ENCODE measurements at regions not wholly inside any gene's neighbourhood (a gene's known extent, or its start where the extent isn't known, plus 50 kb on each side); places are given as distances from the start of the nearest gene placed in this dataset.

GRCh38 chr12:113551563-113551962, 79.9 kb upstream of the LHX5 start:
- Histone ChIP-seq H3K27ac (ENCODE audit: low read depth in 1 of 2, low read length in 2 of 2) (no peak overlapping the region), H3K9ac (ENCODE audit: insufficient read depth, low read length, poor library complexity, severe bottlenecking) (no peak overlapping the region), H3K27me3 (ENCODE audit: control insufficient read depth in 2 of 2, insufficient read depth in 2 of 2, low read length in 2 of 2) (no peaks in the 10 kb centered on the region), H3K4me3 (replicated peaks in 1 of 3; ENCODE audit: low read depth in 2 of 3, low read length in 3 of 3) (no peak overlapping the region), H3K36me3 (replicated peaks in 1 of 2; ENCODE audit: control insufficient read depth in 1 of 2, insufficient read depth in 2 of 2, low read length in 2 of 2) (no peaks in the 10 kb centered on the region), H4K20me1 (ENCODE audit: insufficient read depth, low read length) (no peaks in the 10 kb centered on the region), H3K9me3 (replicated peaks in 1 of 2; ENCODE audit: control insufficient read depth in 1 of 2, insufficient read depth in 1 of 2, low read length in 2 of 2) (peaks cover 0 to 6% of the 10 kb centered on the region in 2 donors), H3K79me2 (ENCODE audit: insufficient read depth, low read length) (no peaks in the 10 kb centered on the region), H3K4me2 (replicated peaks; ENCODE audit: extremely low read depth, low read length, poor library complexity, severe bottlenecking) (no peak overlapping the region), H2AFZ (ENCODE audit: insufficient read depth, low read depth, low read length, poor library complexity, severe bottlenecking) (no peak overlapping the region), H3K4me1 (ENCODE audit: control insufficient read depth in 1 of 2, insufficient read depth in 2 of 2, low read length in 2 of 2) (no peaks in the 10 kb centered on the region)
- DNase-seq, result no peak
- Mint-ChIP-seq H3K9me3 (peaks cover 0 to 8% (median 4%) of the 10 kb centered on the region in 7 donors), H3K27ac (no peak overlapping the region), H3K27me3 (ENCODE audit: low read depth in 3 of 3) (peaks cover 7 to 23% (median 8%) of the 10 kb centered on the region in 3 donors), H3K4me1 (no peaks in the 10 kb centered on the region), H3K4me3 (no peak overlapping the region), H3K36me3 (no peaks in the 10 kb centered on the region)
- TF ChIP-seq, protein P1, sequence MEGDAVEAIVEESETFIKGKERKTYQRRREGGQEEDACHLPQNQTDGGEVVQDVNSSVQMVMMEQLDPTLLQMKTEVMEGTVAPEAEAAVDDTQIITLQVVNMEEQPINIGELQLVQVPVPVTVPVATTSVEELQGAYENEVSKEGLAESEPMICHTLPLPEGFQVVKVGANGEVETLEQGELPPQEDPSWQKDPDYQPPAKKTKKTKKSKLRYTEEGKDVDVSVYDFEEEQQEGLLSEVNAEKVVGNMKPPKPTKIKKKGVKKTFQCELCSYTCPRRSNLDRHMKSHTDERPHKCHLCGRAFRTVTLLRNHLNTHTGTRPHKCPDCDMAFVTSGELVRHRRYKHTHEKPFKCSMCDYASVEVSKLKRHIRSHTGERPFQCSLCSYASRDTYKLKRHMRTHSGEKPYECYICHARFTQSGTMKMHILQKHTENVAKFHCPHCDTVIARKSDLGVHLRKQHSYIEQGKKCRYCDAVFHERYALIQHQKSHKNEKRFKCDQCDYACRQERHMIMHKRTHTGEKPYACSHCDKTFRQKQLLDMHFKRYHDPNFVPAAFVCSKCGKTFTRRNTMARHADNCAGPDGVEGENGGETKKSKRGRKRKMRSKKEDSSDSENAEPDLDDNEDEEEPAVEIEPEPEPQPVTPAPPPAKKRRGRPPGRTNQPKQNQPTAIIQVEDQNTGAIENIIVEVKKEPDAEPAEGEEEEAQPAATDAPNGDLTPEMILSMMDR (IDR thresholded peaks at IDR 0.05), result no peak
- intact Hi-C loops (cut with micrococcal nuclease), result no loop called here
- 100% methylated on average over 2 of the region's 4 CpGs for WGBS (ENCODE audit: insufficient coverage)

DNA sequence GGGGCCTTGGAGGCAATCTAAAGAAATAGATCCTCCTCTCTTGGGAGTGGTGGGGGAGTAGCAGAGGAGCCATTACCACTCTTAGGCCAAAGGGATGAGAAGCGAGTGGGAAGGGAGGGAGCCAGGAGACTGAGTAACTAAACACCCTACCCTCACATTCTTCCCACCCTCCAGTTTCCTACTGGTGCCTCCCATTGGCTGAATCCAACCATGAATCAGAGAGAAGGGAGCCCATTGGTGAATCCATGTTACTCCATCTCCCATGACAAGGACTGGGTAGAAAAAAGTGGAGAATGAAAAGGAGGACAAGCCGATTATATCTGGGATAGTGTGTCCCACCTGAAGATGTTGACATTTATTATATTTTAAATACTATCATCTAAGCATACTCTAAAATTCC, 76.8 kb upstream of the LHX5 start:
- DNase-seq, result no peak
- Mint-ChIP-seq H3K27ac (no peak overlapping the region), H3K27me3 (ENCODE audit: low read depth in 3 of 3) (peaks cover 8 to 15% (median 11%) of the 10 kb centered on the region in 3 donors), H3K36me3 (no peaks in the 10 kb centered on the region), H3K4me3 (peak overlapping the region in 1 of 2 donors; percentile 10), H3K9me3 (peaks cover 0 to 8% (median 2%) of the 10 kb centered on the region in 7 donors), H3K4me1 (no peaks in the 10 kb centered on the region)
- H3K9ac ChIP-seq (ENCODE audit: insufficient read depth, low read length, poor library complexity, severe bottlenecking), result no peak overlapping the region
- TF ChIP-seq, protein P1 (IDR thresholded peaks at IDR 0.05), result no peak
- H4K20me1 ChIP-seq (ENCODE audit: insufficient read depth, low read length), result no peaks in the 10 kb centered on the region
- H3K9me3 ChIP-seq (replicated peaks in 1 of 2; ENCODE audit: control insufficient read depth in 1 of 2, insufficient read depth in 1 of 2, low read length in 2 of 2), result peaks cover 0 to 3% of the 10 kb centered on the region in 2 donors
- no peak overlapping the region for H3K27ac ChIP-seq (ENCODE audit: low read depth in 1 of 2, low read length in 2 of 2)
- intact Hi-C loops (cut with micrococcal nuclease), result no loop called here
- H3K4me1 ChIP-seq (ENCODE audit: control insufficient read depth in 1 of 2, insufficient read depth in 2 of 2, low read length in 2 of 2), result no peaks in the 10 kb centered on the region
- no peak overlapping the region for H2AFZ ChIP-seq (ENCODE audit: insufficient read depth, low read depth, low read length, poor library complexity, severe bottlenecking)
- no peaks in the 10 kb centered on the region for H3K36me3 ChIP-seq (replicated peaks in 1 of 2; ENCODE audit: control insufficient read depth in 1 of 2, insufficient read depth in 2 of 2, low read length in 2 of 2)
- WGBS (ENCODE audit: insufficient coverage), result no CpG with 5 or more reads among the region's 2 CpGs
- H3K27me3 ChIP-seq (ENCODE audit: control insufficient read depth in 2 of 2, insufficient read depth in 2 of 2, low read length in 2 of 2), result peaks cover 0 to 3% of the 10 kb centered on the region in 2 donors
- no peaks in the 10 kb centered on the region for H3K79me2 ChIP-seq (ENCODE audit: insufficient read depth, low read length)
- no peak overlapping the region for H3K4me2 ChIP-seq (replicated peaks; ENCODE audit: extremely low read depth, low read length, poor library complexity, severe bottlenecking)
- no peak overlapping the region for H3K4me3 ChIP-seq (replicated peaks in 1 of 3; ENCODE audit: low read depth in 2 of 3, low read length in 3 of 3)

Data from CD14-positive monocyte (primary cell).